Loucy (cell line): ENCODE measurements at regions not wholly inside any gene's neighbourhood (a gene's known extent, or its start where the extent isn't known, plus 50 kb on each side); places are given as distances from the start of the nearest gene placed in this dataset.

Experiments
- H2AFZ ChIP-seq: fragments of 200-600 bp; sonication (generic); 2 replicates; pipeline ENCODE4 v1.6.0; 2016; ENCODE audit warnings: antibody characterized with exemption, mild to moderate bottlenecking, low read length, moderate library complexity
- H3F3A ChIP-seq: fragments of 200-600 bp; 2 replicates; pipeline ENCODE4 v1.6.0; 2016; ENCODE audit warnings: antibody characterized with exemption, low read depth, mild to moderate bottlenecking
- H3K27me3 ChIP-seq: fragments of 200-600 bp; sonication (generic); 2 replicates; pipeline ENCODE4 v1.6.1; 2014; ENCODE audit warnings: low read length, mild to moderate bottlenecking; ENCODE audit not compliant: insufficient read depth, poor library complexity, severe bottlenecking
- H3K36me3 ChIP-seq: fragments of 200-600 bp; sonication (generic); 2 replicates; pipeline ENCODE4 v1.6.1; 2016; ENCODE audit warnings: low read length; ENCODE audit not compliant: insufficient read depth
- H3K4me1 ChIP-seq: fragments of 200-600 bp; sonication (generic); 2 replicates; pipeline ENCODE4 v1.5.1; 2014; ENCODE audit warnings: low read length, mild to moderate bottlenecking; ENCODE audit not compliant: insufficient read depth, poor library complexity, severe bottlenecking
- H3K4me2 ChIP-seq: fragments of 200-600 bp; sonication (generic); 2 replicates; pipeline ENCODE4 v1.6.0; 2014; ENCODE audit warnings: antibody characterized with exemption, low read length, low read depth, mild to moderate bottlenecking; ENCODE audit not compliant: poor library complexity, severe bottlenecking
- H3K4me3 ChIP-seq: fragments of 200-600 bp; sonication (generic); 2 replicates; pipeline ENCODE4 v1.5.1; 2014; ENCODE audit warnings: low read length, mild to moderate bottlenecking, mixed read lengths; ENCODE audit not compliant: poor library complexity, severe bottlenecking
- H3K79me2 ChIP-seq: fragments of 200-600 bp; sonication (generic); 2 replicates; pipeline ENCODE4 v1.6.1; 2014; ENCODE audit warnings: low read length; ENCODE audit not compliant: insufficient read depth
- H3K9ac ChIP-seq: fragments of 200-600 bp; sonication (generic); 2 replicates; pipeline ENCODE4 v1.6.0; 2014; ENCODE audit warnings: mild to moderate bottlenecking, low read depth, low read length, moderate library complexity; ENCODE audit not compliant: poor library complexity, severe bottlenecking
- H3K9me2 ChIP-seq: fragments of 200-600 bp; sonication (generic); replicated peaks from 2 replicates; pipeline ENCODE4 v1.6.1; 2016; ENCODE audit warnings: low read depth, low read length, mixed read lengths
- H3K9me3 ChIP-seq: fragments of 200-600 bp; sonication (generic); 2 replicates; pipeline ENCODE4 v1.6.1; 2014; ENCODE audit warnings: mild to moderate bottlenecking, antibody characterized with exemption, low read length, low read depth; ENCODE audit not compliant: insufficient read depth
- H4K20me1 ChIP-seq: fragments of 200-600 bp; sonication (generic); 2 replicates; pipeline ENCODE4 v1.6.0; 2014; ENCODE audit warnings: antibody characterized with exemption, low read length, mild to moderate bottlenecking; ENCODE audit not compliant: insufficient read depth, poor library complexity, severe bottlenecking
- EZH2phosphoT487 ChIP-seq: fragments of 200-600 bp; IDR thresholded peaks from 2 replicates; pipeline ENCODE4 v1.6.1; 2018; ENCODE audit warnings: antibody characterized with exemption, mild to moderate bottlenecking, moderate library complexity, borderline replicate concordance
- TF ChIP-seq, protein P1 (sequence below): fragments of 200-600 bp; sonication (generic); conservative IDR thresholded peaks from 2 replicates; pipeline ENCODE4 v1.5.1; 2014; ENCODE audit warnings: mild to moderate bottlenecking, antibody characterized with exemption, low read length

DNA sequence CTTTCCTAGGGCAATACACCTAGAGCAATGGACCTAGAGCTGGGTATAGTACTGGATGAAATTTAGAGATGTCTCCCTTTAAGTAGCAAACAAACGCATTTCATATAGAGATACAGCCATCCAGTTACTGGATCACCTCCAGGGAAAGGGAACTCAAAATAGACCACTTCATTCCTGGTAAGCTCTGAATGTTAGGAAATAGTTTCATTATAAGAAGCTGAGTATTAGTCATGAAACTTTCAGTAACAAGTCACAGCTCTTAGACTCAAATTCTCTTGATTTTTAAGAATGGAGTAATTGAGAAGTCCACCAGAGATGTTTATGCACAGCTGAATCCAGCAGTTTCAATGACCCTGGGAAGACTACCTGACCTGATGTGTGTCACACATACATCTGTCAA lies 221.9 kb downstream of the FAM76B start:
- no peak overlapping the region for H3K4me2 ChIP-seq
- H3K9me3 ChIP-seq = no peaks in the 10 kb centered on the region; the same call in 1 of the 2 replicates
- H3K27me3 ChIP-seq = no peaks in the 10 kb centered on the region
- no peak overlapping the region for H3K9ac ChIP-seq
- H3K4me1 ChIP-seq = peaks cover 25% of the 10 kb centered on the region
- no peaks in the 10 kb centered on the region for H3F3A ChIP-seq
- H3K79me2 ChIP-seq = no peaks in the 10 kb centered on the region
- no peak overlapping the region for H3K4me3 ChIP-seq
- H3K36me3 ChIP-seq = no peaks in the 10 kb centered on the region
- no peaks in the 10 kb centered on the region for H3K9me2 ChIP-seq
- H4K20me1 ChIP-seq = no peaks in the 10 kb centered on the region
- H2AFZ ChIP-seq = no peak overlapping the region
- no peak for TF ChIP-seq EZH2phosphoT487
- TF ChIP-seq, protein P1, sequence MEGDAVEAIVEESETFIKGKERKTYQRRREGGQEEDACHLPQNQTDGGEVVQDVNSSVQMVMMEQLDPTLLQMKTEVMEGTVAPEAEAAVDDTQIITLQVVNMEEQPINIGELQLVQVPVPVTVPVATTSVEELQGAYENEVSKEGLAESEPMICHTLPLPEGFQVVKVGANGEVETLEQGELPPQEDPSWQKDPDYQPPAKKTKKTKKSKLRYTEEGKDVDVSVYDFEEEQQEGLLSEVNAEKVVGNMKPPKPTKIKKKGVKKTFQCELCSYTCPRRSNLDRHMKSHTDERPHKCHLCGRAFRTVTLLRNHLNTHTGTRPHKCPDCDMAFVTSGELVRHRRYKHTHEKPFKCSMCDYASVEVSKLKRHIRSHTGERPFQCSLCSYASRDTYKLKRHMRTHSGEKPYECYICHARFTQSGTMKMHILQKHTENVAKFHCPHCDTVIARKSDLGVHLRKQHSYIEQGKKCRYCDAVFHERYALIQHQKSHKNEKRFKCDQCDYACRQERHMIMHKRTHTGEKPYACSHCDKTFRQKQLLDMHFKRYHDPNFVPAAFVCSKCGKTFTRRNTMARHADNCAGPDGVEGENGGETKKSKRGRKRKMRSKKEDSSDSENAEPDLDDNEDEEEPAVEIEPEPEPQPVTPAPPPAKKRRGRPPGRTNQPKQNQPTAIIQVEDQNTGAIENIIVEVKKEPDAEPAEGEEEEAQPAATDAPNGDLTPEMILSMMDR = no peak

DNA sequence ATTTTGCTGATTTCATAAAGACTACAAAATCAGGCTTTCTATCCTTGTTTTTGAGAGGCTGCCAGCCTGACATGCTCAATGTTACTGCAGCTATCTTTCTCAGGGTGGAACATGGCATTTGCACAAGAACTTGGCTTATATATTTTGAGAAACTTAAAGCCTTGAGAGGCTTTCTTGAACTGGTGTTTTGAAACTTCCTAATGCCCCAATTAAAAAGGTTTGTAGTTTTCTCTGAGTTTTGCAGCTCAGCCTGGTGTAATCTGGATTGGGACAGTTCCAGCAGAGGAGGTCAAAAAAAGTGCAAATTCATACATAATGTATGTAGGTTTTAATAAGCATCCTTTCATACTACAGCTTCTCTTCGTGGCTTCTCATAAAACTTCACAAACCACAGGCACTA lies 223.4 kb downstream of the FAM76B start:
- H3K79me2 ChIP-seq = no peaks in the 10 kb centered on the region
- peaks cover 25% of the 10 kb centered on the region for H3K4me1 ChIP-seq
- no peak overlapping the region for H3K9ac ChIP-seq
- H2AFZ ChIP-seq = no peak overlapping the region
- H3K9me3 ChIP-seq = no peaks in the 10 kb centered on the region; the same call in 1 of the 2 replicates
- peak overlapping the region; percentile 29 for H3K4me2 ChIP-seq
- no peaks in the 10 kb centered on the region for H3F3A ChIP-seq
- TF ChIP-seq, protein P1 = no peak
- no peak for TF ChIP-seq EZH2phosphoT487
- no peaks in the 10 kb centered on the region for H3K27me3 ChIP-seq
- no peaks in the 10 kb centered on the region for H3K36me3 ChIP-seq
- H4K20me1 ChIP-seq = no peaks in the 10 kb centered on the region
- H3K4me3 ChIP-seq = no peak overlapping the region
- no peaks in the 10 kb centered on the region for H3K9me2 ChIP-seq

DNA sequence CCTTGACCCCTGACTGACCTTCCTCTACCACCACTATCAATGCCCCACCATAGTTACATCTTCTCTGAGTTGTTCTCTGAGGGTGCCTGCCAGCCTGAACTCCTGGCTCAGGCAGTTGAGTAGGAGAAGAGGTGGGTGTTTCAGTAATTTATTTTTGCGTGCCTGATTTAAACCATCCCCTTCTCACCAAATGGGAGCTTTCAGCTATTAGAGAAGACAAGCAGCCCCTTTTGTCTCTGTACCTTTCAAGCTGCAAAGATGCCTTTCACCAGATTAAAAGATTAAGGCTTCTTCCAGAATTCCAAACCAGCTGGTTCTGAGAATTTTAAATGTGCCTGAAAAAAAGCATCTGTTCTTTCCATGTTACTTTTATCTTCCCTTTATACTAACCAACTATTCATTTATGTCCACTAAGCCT lies 223.8 kb downstream of the FAM76B start:
- H3K4me2 ChIP-seq = peak overlapping the region; percentile 29

More for the DNA sequence above, 223.8 kb downstream of the FAM76B start:
- Histone ChIP-seq H3K4me3 (no peak overlapping the region), H3F3A (no peaks in the 10 kb centered on the region), H4K20me1 (no peaks in the 10 kb centered on the region), H3K27me3 (no peaks in the 10 kb centered on the region), H3K9me3 (no peaks in the 10 kb centered on the region; the same call in 1 of the 2 replicates), H3K79me2 (no peaks in the 10 kb centered on the region), H3K4me1 (peaks cover 25% of the 10 kb centered on the region), H3K9me2 (no peaks in the 10 kb centered on the region), H3K9ac (no peak overlapping the region), H2AFZ (no peak overlapping the region), H3K36me3 (no peaks in the 10 kb centered on the region)
- TF ChIP-seq EZH2phosphoT487 = no peak
- TF ChIP-seq, protein P1 = no peak
